ENCODE measurements at regions not wholly inside any gene's neighbourhood (a gene's known extent, or its start where the extent isn't known, plus 50 kb on each side); places are given as distances from the start of the nearest gene placed in this dataset.

DNA sequence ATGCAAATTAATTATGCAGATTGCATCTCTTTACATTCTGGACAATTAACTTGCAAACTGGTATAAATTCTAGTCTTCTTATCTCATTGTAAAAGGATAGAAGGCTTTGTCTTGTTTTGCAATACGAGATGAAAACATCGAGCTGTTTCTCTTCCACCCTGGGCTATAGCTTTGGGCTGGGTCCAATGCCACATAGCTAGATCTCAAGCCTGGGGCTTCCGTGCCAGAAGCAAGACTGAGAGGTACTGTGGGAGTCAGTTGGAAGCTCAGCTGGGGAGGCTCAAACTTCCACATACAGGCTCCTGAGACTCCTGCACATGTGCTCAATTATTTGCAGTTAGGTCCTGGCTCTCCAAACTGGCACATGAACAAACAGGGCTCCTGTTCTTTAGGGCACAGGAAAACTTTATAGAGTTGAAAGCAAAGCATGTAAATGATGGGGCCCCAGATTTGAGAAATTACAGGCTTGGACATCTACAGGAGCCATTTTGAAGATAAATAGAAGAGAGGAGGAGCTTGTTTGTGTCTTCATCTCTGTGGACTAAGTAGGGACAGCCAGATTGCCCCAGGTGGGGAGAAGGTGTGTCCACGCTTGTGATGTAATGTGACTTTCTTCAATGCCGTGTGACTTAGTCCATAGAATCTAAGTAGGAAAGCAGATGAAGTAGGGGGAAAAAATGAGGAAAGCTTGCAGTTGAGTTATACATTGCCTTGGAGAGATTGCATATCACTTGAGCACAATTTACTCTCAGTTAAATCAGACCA is 65.9 kb upstream of the SIPA1L2 start:
- TF ChIP-seq FOXP2 (optimal IDR thresholded peaks at IDR 0.05; ENCODE audit: borderline replicate concordance, extremely low read depth, extremely low read length, insufficient read depth) (no peak), SIN3A (IDR thresholded peaks at IDR 0.05; ENCODE audit: borderline replicate concordance, insufficient read depth, low read length) (no peak), TAF1 (IDR thresholded peaks at IDR 0.05; ENCODE audit: borderline replicate concordance, insufficient read depth, low read length) (no peak), POLR2AphosphoS5 (IDR thresholded peaks at IDR 0.05; ENCODE audit: low read depth, low read length) (no peak), REST (IDR thresholded peaks at IDR 0.05; ENCODE audit: insufficient read depth in 1 of 2, low read depth in 2 of 2, low read length in 2 of 2) (no peak)

- TF ChIP-seq POLR2AphosphoS5 (IDR thresholded peaks at IDR 0.05; ENCODE audit: low read depth, low read length) (no peak), FOXP2 (optimal IDR thresholded peaks at IDR 0.05; ENCODE audit: borderline replicate concordance, extremely low read depth, extremely low read length, insufficient read depth) (no peak), SIN3A (IDR thresholded peaks at IDR 0.05; ENCODE audit: borderline replicate concordance, insufficient read depth, low read length) (no peak), TAF1 (IDR thresholded peaks at IDR 0.05; ENCODE audit: borderline replicate concordance, insufficient read depth, low read length) (no peak), REST (IDR thresholded peaks at IDR 0.05; ENCODE audit: insufficient read depth in 1 of 2, low read depth in 2 of 2, low read length in 2 of 2) (no peak)
Measured at GRCh38 chr1:232696466-232696865, 66.5 kb upstream of the SIPA1L2 start.

GRCh38 chr1:232697187-232697822 is 67.4 kb upstream of the SIPA1L2 start:
- TF ChIP-seq TAF1 (IDR thresholded peaks at IDR 0.05; ENCODE audit: borderline replicate concordance, insufficient read depth, low read length) (no peak), REST (IDR thresholded peaks at IDR 0.05; ENCODE audit: insufficient read depth in 1 of 2, low read depth in 2 of 2, low read length in 2 of 2) (no peak)

DNA sequence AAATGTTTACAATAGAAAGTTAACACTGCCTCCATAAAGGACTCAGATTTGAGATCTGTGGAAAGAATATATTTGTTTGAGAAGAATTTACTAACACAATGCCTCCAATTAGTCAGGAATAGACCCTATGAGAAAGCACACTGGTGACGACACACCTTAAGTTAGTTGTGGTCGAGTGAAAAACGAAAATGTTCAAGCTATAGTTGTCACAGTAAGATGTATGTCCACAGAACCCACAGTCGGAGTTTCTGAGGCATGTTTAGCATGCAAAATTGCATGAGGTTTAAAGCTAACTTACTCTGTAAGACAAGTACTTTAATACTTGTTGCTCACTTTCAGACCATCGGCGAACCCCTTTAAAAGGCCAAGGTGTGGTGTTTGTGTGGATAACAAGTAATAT is 69.9 kb upstream of the SIPA1L2 start:
- TF ChIP-seq REST (IDR thresholded peaks at IDR 0.05; ENCODE audit: insufficient read depth in 1 of 2, low read depth in 2 of 2, low read length in 2 of 2) (no peak), TAF1 (IDR thresholded peaks at IDR 0.05; ENCODE audit: borderline replicate concordance, insufficient read depth, low read length) (no peak), POLR2AphosphoS5 (IDR thresholded peaks at IDR 0.05; ENCODE audit: low read depth, low read length) (no peak), SIN3A (IDR thresholded peaks at IDR 0.05; ENCODE audit: borderline replicate concordance, insufficient read depth, low read length) (no peak), FOXP2 (optimal IDR thresholded peaks at IDR 0.05; ENCODE audit: borderline replicate concordance, extremely low read depth, extremely low read length, insufficient read depth) (no peak)
